ENCODE measurements at regions not wholly inside any gene's neighbourhood (a gene's known extent, or its start where the extent isn't known, plus 50 kb on each side); places are given as distances from the start of the nearest gene placed in this dataset.
"Not testable (repeated sequence)": the region's sequence is repeated elsewhere in the genome, so short reads cannot be mapped to it uniquely, and the experiment has no call there.

GRCh38 chr5:155116456-155117251 lies 103.1 kb downstream of the KIF4B start:
- no peak for DNase-seq (ENCODE audit: low spot score)

GRCh38 chr5:155125551-155126095 lies 112.1 kb downstream of the KIF4B start:
- no peak for DNase-seq (ENCODE audit: low spot score)

DNA sequence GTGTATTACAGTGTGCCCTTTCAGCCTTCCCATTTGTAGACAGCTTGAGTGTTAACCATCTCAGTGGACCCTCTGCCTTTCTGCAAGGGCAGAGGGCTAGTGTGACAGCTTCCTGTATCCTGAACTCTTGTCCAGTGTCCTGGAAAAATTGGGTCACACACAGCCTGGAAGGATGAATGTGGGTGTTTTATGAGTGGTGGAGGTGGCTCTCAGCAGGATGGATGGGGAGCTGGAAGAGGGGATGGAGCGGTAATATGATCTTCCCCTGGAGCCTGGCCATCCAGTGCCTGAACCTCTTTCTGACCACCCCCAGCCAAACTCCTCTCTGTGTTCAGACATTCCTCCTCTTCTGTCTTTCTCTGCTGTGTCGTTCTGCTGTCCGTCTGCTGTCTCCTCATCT lies 113.0 kb downstream of the KIF4B start:
- DNase-seq (ENCODE audit: low spot score), result no peak

DNA sequence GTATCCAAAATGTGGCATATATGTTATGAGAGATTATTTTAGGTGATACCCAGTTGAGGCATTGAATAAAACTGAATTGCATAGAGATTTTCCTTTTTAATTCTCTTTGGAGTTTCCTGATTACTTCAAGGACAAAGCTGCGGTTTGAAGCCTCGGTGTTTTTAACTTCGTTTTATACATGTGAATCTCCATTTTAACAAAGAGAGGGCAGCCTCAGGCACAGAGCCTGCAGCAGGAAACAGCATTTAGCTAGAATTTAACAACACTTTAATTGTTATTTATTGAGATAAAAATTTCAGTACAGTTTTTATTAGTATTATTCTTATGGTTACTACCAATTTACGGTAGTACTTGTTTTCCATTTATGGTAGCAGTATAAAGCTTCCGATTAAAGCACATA lies 114.0 kb downstream of the KIF4B start:
- no peak for DNase-seq (ENCODE audit: low spot score)

GRCh38 chr5:155128786-155129512 lies 115.4 kb downstream of the KIF4B start:
- no peak for DNase-seq (ENCODE audit: low spot score)

GRCh38 chr5:155129513-155129880 lies 115.9 kb downstream of the KIF4B start:
- DNase-seq (ENCODE audit: low spot score), result no peak

- DNase-seq (ENCODE audit: low spot score), result no peak
Observed at GRCh38 chr5:155134130-155134529, 120.6 kb downstream of the KIF4B start.

- DNase-seq (ENCODE audit: low spot score), result no peak
Observed at GRCh38 chr5:155136216-155136850, 122.8 kb downstream of the KIF4B start.

GRCh38 chr5:155137683-155138082 lies 124.1 kb downstream of the KIF4B start:
- no peak for DNase-seq (ENCODE audit: low spot score)

DNA sequence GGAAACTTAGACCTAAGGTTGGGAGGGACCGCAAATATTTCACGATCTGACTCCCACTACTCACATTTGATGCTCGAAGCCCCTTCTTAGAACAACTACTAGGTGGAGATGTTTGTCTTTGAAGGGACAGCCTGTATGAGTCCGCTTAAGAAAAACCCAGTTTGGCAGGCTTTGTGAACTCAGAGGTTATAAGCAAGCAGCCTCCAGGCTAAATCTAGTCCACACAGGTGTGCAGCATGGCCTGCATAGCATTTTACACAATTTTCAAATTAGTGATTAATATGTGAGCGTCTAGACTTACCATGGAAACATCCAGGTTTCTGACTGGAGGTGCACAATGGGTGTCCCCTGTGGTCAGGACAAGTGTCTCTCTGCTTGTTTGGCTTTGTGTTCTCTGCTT lies 127.1 kb downstream of the KIF4B start:
- no peak for DNase-seq (ENCODE audit: low spot score)

GRCh38 chr5:155144956-155145355 lies 131.4 kb downstream of the KIF4B start:
- no peak for DNase-seq (ENCODE audit: low spot score)

DNA sequence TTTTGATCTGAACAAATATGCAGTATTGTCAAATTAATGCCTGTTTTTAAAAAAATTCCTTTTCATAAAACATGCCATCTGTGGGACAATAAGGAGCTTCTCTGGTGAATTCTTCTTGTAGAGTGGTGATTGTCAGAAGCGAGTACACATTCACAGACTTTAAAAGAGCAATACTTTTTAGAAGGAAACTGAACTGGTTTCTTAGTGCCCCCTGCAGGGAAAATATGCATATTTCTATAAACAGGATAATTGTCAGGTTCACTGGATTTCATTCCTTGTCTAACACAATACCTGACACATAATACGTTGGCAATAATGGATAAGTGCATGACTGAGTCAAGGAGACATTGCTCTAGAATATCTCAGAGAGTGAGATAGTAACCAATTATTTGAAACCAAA lies 133.7 kb downstream of the KIF4B start:
- DNase-seq (ENCODE audit: low spot score), result no peak

- no peak for DNase-seq (ENCODE audit: low spot score)
Observed at GRCh38 chr5:155148694-155149093, 135.1 kb downstream of the KIF4B start.

DNA sequence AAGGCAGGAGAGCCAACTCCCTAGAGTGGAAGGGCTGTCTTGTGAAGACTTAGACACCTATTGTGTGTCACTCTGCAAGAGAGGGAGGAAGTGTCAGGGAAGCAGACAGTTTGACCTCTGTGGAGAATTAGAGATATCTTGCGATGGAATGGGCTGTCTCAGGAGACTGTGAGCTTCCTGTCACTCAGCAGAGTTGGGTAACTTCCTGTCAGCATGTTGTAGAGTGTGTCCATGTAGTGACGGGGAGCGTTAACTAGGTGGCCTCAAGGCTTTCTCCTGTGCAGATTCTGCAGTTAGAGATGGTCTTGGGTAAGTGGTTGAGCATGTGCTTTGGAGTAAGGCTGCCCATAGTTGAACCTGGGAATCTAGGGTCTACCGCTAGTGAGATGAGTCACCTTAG lies 136.5 kb downstream of the KIF4B start:
- no peak for DNase-seq (ENCODE audit: low spot score)

DNA sequence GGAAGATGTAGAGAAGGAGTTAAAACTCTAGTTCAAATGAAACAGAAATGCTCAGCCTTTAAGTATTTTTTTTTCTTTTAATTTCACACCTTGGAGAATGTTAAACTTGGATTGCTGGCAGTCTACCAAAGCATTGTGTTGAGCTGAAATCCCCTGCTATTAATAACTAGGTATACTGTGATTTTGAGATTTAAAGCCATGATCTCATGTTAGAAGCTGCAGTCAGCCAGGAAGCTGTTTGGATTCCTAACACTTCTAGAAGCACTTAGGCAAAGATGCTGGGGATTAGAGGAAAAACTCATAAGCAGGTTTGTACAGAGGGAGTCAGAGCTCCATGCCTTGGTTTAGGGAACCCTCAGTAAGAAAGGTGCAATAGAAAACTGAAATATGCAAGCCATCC lies 141.4 kb downstream of the KIF4B start:
- no peak for DNase-seq (ENCODE audit: low spot score)

- not testable (repeated sequence) for DNase-seq (ENCODE audit: low spot score)
Observed at GRCh38 chr5:155163084-155163483, 149.5 kb downstream of the KIF4B start.

DNA sequence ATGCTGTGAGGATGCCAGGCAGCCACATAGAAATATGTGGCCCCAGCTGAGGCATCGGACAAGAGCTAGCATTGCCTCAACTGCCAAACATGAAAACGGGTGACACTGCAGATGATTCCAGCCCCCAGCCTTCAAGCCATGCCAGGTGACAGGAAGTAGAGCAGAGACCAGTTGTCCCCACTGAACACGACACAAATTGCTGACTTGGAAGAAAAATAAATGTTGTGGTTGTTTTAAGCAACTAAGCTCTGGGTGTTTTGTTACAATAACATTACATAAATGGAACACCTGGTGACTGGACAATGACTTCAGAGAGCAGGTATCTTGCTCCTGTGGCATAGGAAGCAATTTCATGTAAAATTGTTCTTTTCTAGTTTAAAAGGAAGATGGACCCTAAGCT lies 154.2 kb downstream of the KIF4B start:
- DNase-seq (ENCODE audit: low spot score), result no peak

DNA sequence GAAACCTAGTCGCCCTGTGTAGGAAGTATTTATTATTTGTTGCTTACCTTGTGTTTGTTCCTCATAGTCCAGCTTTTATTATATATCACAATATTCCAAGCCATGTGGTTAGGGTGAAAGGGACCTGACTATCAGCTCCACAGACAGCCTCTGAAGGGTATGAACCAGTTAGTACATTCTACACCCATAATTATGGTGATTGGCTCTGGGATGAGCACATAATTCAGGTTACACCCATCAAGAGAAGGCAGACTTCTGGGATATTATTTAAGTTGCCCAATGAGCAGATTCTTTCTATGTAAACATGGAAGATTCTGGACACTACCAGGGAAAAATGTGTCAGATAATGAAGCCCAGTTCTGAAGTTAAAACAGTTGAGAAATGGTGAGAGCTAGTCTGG lies 168.0 kb downstream of the KIF4B start:
- no peak for DNase-seq (ENCODE audit: low spot score)

DNA sequence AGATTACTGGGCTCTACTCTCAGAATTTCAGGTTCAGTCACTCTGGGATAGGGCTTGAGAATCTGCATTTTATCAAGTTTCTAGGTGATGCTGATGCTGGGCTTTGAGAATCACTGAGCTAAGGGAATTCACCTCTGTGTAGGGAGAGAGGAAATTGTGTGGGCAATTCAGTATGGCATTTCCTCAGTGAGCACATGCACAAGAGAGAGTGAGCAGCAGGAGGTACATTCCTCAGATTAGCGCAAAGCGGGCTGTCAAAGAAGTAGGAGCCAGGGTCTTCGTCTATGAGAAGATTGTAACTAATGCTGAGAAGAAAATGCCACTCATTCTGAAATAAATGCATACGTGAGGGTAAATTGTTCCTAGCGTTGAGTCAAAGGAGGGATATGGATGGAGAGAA lies 175.9 kb downstream of the KIF4B start:
- no peak for DNase-seq (ENCODE audit: low spot score)

- no peak for DNase-seq (ENCODE audit: low spot score)
Observed at GRCh38 chr5:155189981-155190380, 176.4 kb downstream of the KIF4B start.

- DNase-seq (ENCODE audit: low spot score), result no peak
Observed at GRCh38 chr5:155193029-155193428, 179.5 kb downstream of the KIF4B start.

DNA sequence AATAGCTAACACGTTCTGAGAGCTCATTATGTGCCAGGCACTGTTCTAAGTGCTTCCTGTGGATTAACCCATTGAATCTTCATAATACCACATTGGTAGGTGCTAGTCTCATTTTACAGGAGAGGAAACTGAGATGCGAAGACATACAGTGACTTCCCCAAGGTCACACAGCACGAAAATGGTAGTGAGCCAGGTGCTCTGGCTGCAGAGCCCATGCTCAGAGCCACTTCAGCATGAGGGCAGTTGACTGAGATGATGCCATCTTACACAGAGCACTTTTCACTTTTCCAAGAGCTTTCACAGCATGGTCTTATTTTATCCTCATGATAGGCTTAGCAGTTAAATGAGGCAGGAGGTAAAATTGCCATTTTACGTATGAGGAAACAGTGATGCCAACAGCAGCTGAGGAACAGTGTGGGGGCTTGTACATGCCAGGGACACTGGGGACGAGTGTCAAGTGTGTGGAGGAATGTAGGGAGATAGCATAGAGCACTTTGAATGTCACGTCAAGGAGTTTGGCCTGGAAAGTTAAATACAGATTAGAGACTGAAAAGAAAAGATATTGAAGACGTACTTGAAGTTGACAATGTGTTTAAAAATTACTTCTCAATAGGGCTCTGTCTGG lies 180.0 kb downstream of the KIF4B start:
- no peak for DNase-seq (ENCODE audit: low spot score)

All from ureter (tissue), 1 donor.